ENCODE measurements at regions not wholly inside any gene's neighbourhood (a gene's known extent, or its start where the extent isn't known, plus 50 kb on each side); places are given as distances from the start of the nearest gene placed in this dataset.

DNA sequence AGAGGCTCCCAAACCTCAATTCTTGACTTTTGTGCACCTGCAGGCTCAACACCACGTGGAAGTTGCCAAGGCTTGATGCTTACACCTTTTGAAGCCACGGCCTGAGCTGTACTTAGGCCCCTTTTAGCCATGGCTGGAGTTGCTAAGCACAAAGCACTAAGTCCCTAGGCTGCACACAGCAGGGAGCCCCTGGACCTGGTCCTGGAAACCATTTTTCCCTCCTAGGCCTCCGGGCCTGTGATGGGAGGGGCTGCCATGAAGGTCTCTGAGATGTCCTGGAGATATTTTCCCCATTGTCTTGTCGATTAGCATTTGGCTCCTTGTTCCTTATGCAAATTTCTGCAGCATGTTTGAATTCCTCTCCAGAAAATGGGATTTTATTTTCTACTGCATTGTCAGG, 247.1 kb upstream of the ARPP21 start:
- TF ChIP-seq, protein P1, sequence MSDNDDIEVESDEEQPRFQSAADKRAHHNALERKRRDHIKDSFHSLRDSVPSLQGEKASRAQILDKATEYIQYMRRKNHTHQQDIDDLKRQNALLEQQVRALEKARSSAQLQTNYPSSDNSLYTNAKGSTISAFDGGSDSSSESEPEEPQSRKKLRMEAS (IDR thresholded peaks at IDR 0.05; ENCODE audit: insufficient read depth, insufficient read length): no peak
- TF ChIP-seq, protein P2, sequence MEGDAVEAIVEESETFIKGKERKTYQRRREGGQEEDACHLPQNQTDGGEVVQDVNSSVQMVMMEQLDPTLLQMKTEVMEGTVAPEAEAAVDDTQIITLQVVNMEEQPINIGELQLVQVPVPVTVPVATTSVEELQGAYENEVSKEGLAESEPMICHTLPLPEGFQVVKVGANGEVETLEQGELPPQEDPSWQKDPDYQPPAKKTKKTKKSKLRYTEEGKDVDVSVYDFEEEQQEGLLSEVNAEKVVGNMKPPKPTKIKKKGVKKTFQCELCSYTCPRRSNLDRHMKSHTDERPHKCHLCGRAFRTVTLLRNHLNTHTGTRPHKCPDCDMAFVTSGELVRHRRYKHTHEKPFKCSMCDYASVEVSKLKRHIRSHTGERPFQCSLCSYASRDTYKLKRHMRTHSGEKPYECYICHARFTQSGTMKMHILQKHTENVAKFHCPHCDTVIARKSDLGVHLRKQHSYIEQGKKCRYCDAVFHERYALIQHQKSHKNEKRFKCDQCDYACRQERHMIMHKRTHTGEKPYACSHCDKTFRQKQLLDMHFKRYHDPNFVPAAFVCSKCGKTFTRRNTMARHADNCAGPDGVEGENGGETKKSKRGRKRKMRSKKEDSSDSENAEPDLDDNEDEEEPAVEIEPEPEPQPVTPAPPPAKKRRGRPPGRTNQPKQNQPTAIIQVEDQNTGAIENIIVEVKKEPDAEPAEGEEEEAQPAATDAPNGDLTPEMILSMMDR (IDR thresholded peaks at IDR 0.05; ENCODE audit: extremely low read depth in 1 of 2, insufficient read depth in 1 of 2, low read depth in 1 of 2, low read length in 2 of 2): no peak
- no peak for TF ChIP-seq FOS (IDR thresholded peaks at IDR 0.05; ENCODE audit: borderline replicate concordance, insufficient read depth, low read length)
- no peak for TF ChIP-seq POLR2AphosphoS5 (IDR thresholded peaks at IDR 0.05; ENCODE audit: insufficient read depth, low read depth, low read length)
- no peak for TF ChIP-seq MYC (IDR thresholded peaks at IDR 0.05; ENCODE audit: low read depth, low read length)
- TF ChIP-seq EZH2 (IDR thresholded peaks at IDR 0.05; ENCODE audit: borderline replicate concordance, low read depth, low read length, severe bottlenecking): no peak
- no peak for TF ChIP-seq GATA2 (IDR thresholded peaks at IDR 0.05; ENCODE audit: insufficient read depth, insufficient read length, low read depth, low read length)
- no peak for TF ChIP-seq JUN (IDR thresholded peaks at IDR 0.05; ENCODE audit: borderline replicate concordance, insufficient read depth, insufficient read length, low read depth)
- no peak for TF ChIP-seq POLR2A (IDR thresholded peaks at IDR 0.05; ENCODE audit: low read depth, low read length)
- Histone ChIP-seq H3K27ac (ENCODE audit: insufficient read depth, low read depth, low read length) (no peak overlapping the region), H3K4me2 (ENCODE audit: insufficient read depth, low read length) (no peak overlapping the region), H3K27me3 (ENCODE audit: control insufficient read depth in 2 of 2, insufficient read depth in 2 of 2, low read length in 2 of 2) (no peaks in the 10 kb centered on the region), H3K4me1 (ENCODE audit: control insufficient read depth, extremely low read depth, insufficient read depth, low read length) (no peaks in the 10 kb centered on the region), H3K79me2 (ENCODE audit: control insufficient read depth, insufficient read depth, low read length) (no peaks in the 10 kb centered on the region), H3K9me3 (replicated peaks; ENCODE audit: control insufficient read depth, insufficient read depth, low read length) (no peaks in the 10 kb centered on the region), H3K4me3 (replicated peaks in 1 of 3; ENCODE audit: insufficient read depth in 1 of 3, low read depth in 1 of 3, low read length in 3 of 3) (no peak overlapping the region), H3K9me1 (replicated peaks; ENCODE audit: control insufficient read depth, extremely low read depth, insufficient read depth, low read length) (no peaks in the 10 kb centered on the region), H3K9ac (replicated peaks; ENCODE audit: extremely low read depth, insufficient read depth, low read length) (no peak overlapping the region), H3K36me3 (ENCODE audit: control insufficient read depth in 2 of 2, extremely low read depth in 1 of 2, insufficient read depth in 2 of 2, low read length in 2 of 2) (no peaks in the 10 kb centered on the region), H2AFZ (ENCODE audit: low read depth, low read length) (no peak overlapping the region), H4K20me1 (replicated peaks; ENCODE audit: control insufficient read depth, extremely low read depth, insufficient read depth, low read length) (no peaks in the 10 kb centered on the region)
- dilution Hi-C loops (cut with MboI; ENCODE audit: extremely low pct_ligation_motif_present, low sequenced_read_pairs) (no loop called here), intact Hi-C loops (cut with micrococcal nuclease) (no loop called here)
- no peak for FAIRE-seq
- CTCF ChIA-PET: no interaction called here
- DNase-seq (ENCODE audit: low read depth, low spot score): no peak
- no TSS peak for BruUV-seq (replicated peaks)
- POLR2A ChIA-PET: no interaction called here

All from endothelial cell of umbilical vein (primary cell).